ENCODE measurements at regions not wholly inside any gene's neighbourhood (a gene's known extent, or its start where the extent isn't known, plus 50 kb on each side); places are given as distances from the start of the nearest gene placed in this dataset.

DNA sequence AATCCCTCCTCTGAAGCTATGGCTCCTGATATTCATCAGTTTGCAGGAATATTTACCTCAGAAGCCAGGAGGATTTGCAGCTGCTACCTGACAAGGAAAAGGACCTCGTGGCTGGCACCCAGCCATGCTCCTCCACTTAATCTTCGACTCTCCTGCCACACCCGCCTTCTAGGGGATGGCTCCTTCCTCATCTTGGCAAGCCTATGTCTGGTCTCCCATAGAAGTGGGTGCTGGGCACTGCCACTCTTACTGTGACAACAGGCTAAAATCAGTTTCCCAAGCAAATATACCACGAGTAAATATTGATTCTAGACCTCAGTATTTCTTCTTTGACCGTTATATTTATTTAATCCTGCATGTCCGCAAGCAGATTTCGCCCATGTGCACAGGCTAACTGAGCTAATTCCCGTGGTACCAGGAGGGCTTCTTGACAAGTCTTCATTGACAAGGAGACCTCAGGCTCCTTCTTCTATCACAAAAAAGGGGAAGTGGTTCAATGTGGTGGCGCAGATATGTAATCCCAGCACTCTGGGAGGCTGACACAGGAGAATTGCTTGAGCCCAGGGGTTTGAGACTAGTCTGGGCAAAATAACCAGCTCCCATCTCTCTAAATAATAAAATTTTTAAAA is 52.6 kb upstream of the DCTD start (continued):
- TF ChIP-seq ZFP30 (CRISPR knock-in tag; IDR thresholded peaks at IDR 0.05; ENCODE audit: borderline replicate concordance): no peak
- peak; percentile 85; the same call in 1 of the 2 replicates for TF ChIP-seq DPF2 (IDR thresholded peaks at IDR 0.05)
- TF ChIP-seq JUND (IDR thresholded peaks at IDR 0.05; ENCODE audit: borderline replicate concordance, low read depth, low read length): peak; percentile 25; the same call in 1 of the 2 replicates
- no peak; the same call in 2 of the 3 replicates for TF ChIP-seq JUND (tag; IDR thresholded peaks at IDR 0.05; ENCODE audit: borderline replicate concordance, low read depth, low read length)
- TF ChIP-seq IFI16 (CRISPR knock-in tag; IDR thresholded peaks at IDR 0.05): no peak
- TF ChIP-seq EP300 (IDR thresholded peaks at IDR 0.05; ENCODE audit: low read length): peak; percentile 80
- TF ChIP-seq, protein P1, sequence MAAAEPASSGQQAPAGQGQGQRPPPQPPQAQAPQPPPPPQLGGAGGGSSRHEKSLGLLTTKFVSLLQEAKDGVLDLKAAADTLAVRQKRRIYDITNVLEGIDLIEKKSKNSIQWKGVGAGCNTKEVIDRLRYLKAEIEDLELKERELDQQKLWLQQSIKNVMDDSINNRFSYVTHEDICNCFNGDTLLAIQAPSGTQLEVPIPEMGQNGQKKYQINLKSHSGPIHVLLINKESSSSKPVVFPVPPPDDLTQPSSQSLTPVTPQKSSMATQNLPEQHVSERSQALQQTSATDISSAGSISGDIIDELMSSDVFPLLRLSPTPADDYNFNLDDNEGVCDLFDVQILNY (CRISPR knock-in tag; IDR thresholded peaks at IDR 0.05): no peak
- TF ChIP-seq ATF7 (IDR thresholded peaks at IDR 0.05): 0 out of 2 replicates have a peak, but pooled peaks have one; percentile 11
- peak; percentile 27 to 68; a peak in 1 of 4 replicates for TF ChIP-seq TRIM24 (IDR thresholded peaks at IDR 0.05)
- no peak for TF ChIP-seq MTA3 (IDR thresholded peaks at IDR 0.05; ENCODE audit: borderline replicate concordance)
- no peak for TF ChIP-seq CHD1 (IDR thresholded peaks at IDR 0.05; ENCODE audit: low read length)
- peak; percentile 75 for TF ChIP-seq TAL1 (IDR thresholded peaks at IDR 0.05)
- peak; percentile 14; the same call in 1 of the 2 replicates for TF ChIP-seq MAFF (IDR thresholded peaks at IDR 0.05; ENCODE audit: low read length)
- peak; percentile 66 for TF ChIP-seq CBFA2T2 (conservative IDR thresholded peaks at IDR 0.05)
- peak; percentile 14 for TF ChIP-seq TAF1 (IDR thresholded peaks at IDR 0.05; ENCODE audit: control insufficient read depth, extremely low read depth, insufficient read depth, low read length, severe bottlenecking)
- peak; percentile 17 for TF ChIP-seq TBP (optimal IDR thresholded peaks at IDR 0.05; ENCODE audit: low read depth, low read length)
- peak; percentile 76 for TF ChIP-seq NCOR1 (IDR thresholded peaks at IDR 0.05)
- TF ChIP-seq, protein P2, sequence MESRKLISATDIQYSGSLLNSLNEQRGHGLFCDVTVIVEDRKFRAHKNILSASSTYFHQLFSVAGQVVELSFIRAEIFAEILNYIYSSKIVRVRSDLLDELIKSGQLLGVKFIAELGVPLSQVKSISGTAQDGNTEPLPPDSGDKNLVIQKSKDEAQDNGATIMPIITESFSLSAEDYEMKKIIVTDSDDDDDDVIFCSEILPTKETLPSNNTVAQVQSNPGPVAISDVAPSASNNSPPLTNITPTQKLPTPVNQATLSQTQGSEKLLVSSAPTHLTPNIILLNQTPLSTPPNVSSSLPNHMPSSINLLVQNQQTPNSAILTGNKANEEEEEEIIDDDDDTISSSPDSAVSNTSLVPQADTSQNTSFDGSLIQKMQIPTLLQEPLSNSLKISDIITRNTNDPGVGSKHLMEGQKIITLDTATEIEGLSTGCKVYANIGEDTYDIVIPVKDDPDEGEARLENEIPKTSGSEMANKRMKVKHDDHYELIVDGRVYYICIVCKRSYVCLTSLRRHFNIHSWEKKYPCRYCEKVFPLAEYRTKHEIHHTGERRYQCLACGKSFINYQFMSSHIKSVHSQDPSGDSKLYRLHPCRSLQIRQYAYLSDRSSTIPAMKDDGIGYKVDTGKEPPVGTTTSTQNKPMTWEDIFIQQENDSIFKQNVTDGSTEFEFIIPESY (CRISPR knock-in tag; IDR thresholded peaks at IDR 0.05): no peak
- no peak for TF ChIP-seq MLX (CRISPR knock-in tag; conservative IDR thresholded peaks at IDR 0.05)
- TF ChIP-seq FOXJ3 (CRISPR knock-in tag; IDR thresholded peaks at IDR 0.05): no peak
- peak; percentile 50; the same call in 1 of the 2 replicates for TF ChIP-seq MAFK (IDR thresholded peaks at IDR 0.05; ENCODE audit: low read length)
- TF ChIP-seq MAX (CRISPR knock-in tag; IDR thresholded peaks at IDR 0.05): peak; percentile 49
- TF ChIP-seq PML (IDR thresholded peaks at IDR 0.05; ENCODE audit: low read length): peak; percentile 78
- TF ChIP-seq PHF8 (IDR thresholded peaks at IDR 0.05; ENCODE audit: borderline replicate concordance, low read length): peak; percentile 16; the same call in 1 of the 2 replicates
- peak; percentile 72 for TF ChIP-seq MTA2 (IDR thresholded peaks at IDR 0.05; ENCODE audit: low read depth)
- peak; percentile 73 for TF ChIP-seq GATA2 (CRISPR knock-in tag; IDR thresholded peaks at IDR 0.05)

Measured in K562 (cell line).